CD14-positive monocyte (primary cell): ENCODE measurements at regions not wholly inside any gene's neighbourhood (a gene's known extent, or its start where the extent isn't known, plus 50 kb on each side); places are given as distances from the start of the nearest gene placed in this dataset.

Experiments used
- DNase-seq, 3 donors: peaks; one replicate each; pipeline ENCODE4 v3.0.0-alpha.2; 2011 to 2022
- H2AFZ ChIP-seq: 2 replicates; pipeline ENCODE4 v1.6.0; 2012; ENCODE audit warnings: mild to moderate bottlenecking, low read depth, low read length, inconsistent platforms; ENCODE audit not compliant: insufficient read depth, poor library complexity, severe bottlenecking
- H3K27ac ChIP-seq, 2 donors: 1 replicate in 1 of 2; 2 replicates in 1 of 2; pipeline ENCODE4 v1.5.1; 2012 to 2013; ENCODE audit warnings: low read length in 2 of 2, control low read depth in 1 of 2, inconsistent platforms in 1 of 2, low read depth in 1 of 2, mild to moderate bottlenecking in 1 of 2
- H3K27me3 ChIP-seq, 2 donors: one replicate each; pipeline versions ENCODE4 v1.6.0 to v1.6.1; 2011 to 2013; ENCODE audit warnings: low read length in 2 of 2; ENCODE audit not compliant: control insufficient read depth in 2 of 2, insufficient read depth in 2 of 2
- H3K36me3 ChIP-seq, 2 donors: replicated peaks in 1 of 2; 1 replicate in 1 of 2; 2 replicates in 1 of 2; pipeline versions ENCODE4 v1.5.1 to v1.6.1; 2012 to 2013; ENCODE audit warnings: low read length in 2 of 2, control low read depth in 1 of 2, inconsistent platforms in 1 of 2, mild to moderate bottlenecking in 1 of 2; ENCODE audit not compliant: insufficient read depth in 2 of 2, control insufficient read depth in 1 of 2
- H3K4me1 ChIP-seq, 2 donors: 1 replicate in 1 of 2; 2 replicates in 1 of 2; pipeline versions ENCODE4 v1.5.1 to v1.6.1; 2012 to 2013; ENCODE audit warnings: low read length in 2 of 2, control low read depth in 1 of 2, inconsistent platforms in 1 of 2, mild to moderate bottlenecking in 1 of 2, moderate library complexity in 1 of 2; ENCODE audit not compliant: insufficient read depth in 2 of 2, control insufficient read depth in 1 of 2
- H3K4me2 ChIP-seq: replicated peaks from 2 replicates; pipeline ENCODE3; 2012; ENCODE audit warnings: low read length, moderate library complexity, mild to moderate bottlenecking; ENCODE audit not compliant: poor library complexity, severe bottlenecking; ENCODE audit errors: extremely low read depth
- H3K4me3 ChIP-seq, 3 experiments: fragments of 200-600 bp in 1 of 3; sonication (generic) in 1 of 3; replicated peaks in 1 of 3; 1 replicate in 2 of 3; 2 replicates in 1 of 3; pipeline ENCODE4 v1.5.1; 2011 to 2013; ENCODE audit warnings: low read length in 3 of 3, mild to moderate bottlenecking in 3 of 3, control low read depth in 2 of 3, low read depth in 2 of 3, inconsistent platforms in 1 of 3, moderate library complexity in 1 of 3
- H3K79me2 ChIP-seq: 2 replicates; pipeline ENCODE4 v1.6.0; 2012; ENCODE audit warnings: mild to moderate bottlenecking, control low read depth, inconsistent platforms, low read length, moderate library complexity; ENCODE audit not compliant: insufficient read depth
- H3K9ac ChIP-seq: 2 replicates; pipeline ENCODE4 v1.6.0; 2017; ENCODE audit warnings: low read length, mild to moderate bottlenecking; ENCODE audit not compliant: insufficient read depth, poor library complexity, severe bottlenecking
- H3K9me3 ChIP-seq, 2 donors: replicated peaks in 1 of 2; 1 replicate in 1 of 2; 2 replicates in 1 of 2; pipeline versions ENCODE4 v1.5.1 to v1.6.1; 2012 to 2013; ENCODE audit warnings: low read length in 2 of 2, control low read depth in 1 of 2; ENCODE audit not compliant: control insufficient read depth in 1 of 2, insufficient read depth in 1 of 2
- H4K20me1 ChIP-seq: 2 replicates; pipeline ENCODE4 v1.6.0; 2012; ENCODE audit warnings: mild to moderate bottlenecking, low read length, control low read depth, moderate library complexity; ENCODE audit not compliant: insufficient read depth
- H3K27ac Mint-ChIP-seq, 7 donors: one replicate each; pipeline ENCODE4 v1.8.0; 2020; ENCODE audit warnings: mild to moderate bottlenecking in 7 of 7, mixed read lengths in 7 of 7, moderate library complexity in 6 of 7, inconsistent platforms in 2 of 7
- H3K27me3 Mint-ChIP-seq, 3 donors: one replicate each; pipeline ENCODE4 v1.8.0; 2021 to 2022; ENCODE audit warnings: low read depth in 3 of 3, mild to moderate bottlenecking in 3 of 3, mixed read lengths in 3 of 3, moderate library complexity in 3 of 3, inconsistent platforms in 1 of 3
- H3K36me3 Mint-ChIP-seq, 2 donors: one replicate each; pipeline ENCODE4 v1.8.0; 2020; ENCODE audit warnings: mixed read lengths in 2 of 2, inconsistent platforms in 1 of 2, mild to moderate bottlenecking in 1 of 2
- H3K4me1 Mint-ChIP-seq: one replicate; pipeline ENCODE4 v1.8.0; 2020; ENCODE audit warnings: mild to moderate bottlenecking, mixed read lengths
- H3K4me3 Mint-ChIP-seq, 2 donors: one replicate each; pipeline ENCODE4 v1.8.0; 2020; ENCODE audit warnings: mild to moderate bottlenecking in 2 of 2, mixed read lengths in 2 of 2, moderate library complexity in 1 of 2
- H3K9me3 Mint-ChIP-seq, 7 donors: one replicate each; pipeline ENCODE4 v1.8.0; 2020 to 2022; ENCODE audit warnings: mixed read lengths in 7 of 7, mild to moderate bottlenecking in 6 of 7, moderate library complexity in 6 of 7, inconsistent platforms in 2 of 7
- WGBS: methylation state at CpG from one replicate; pipeline ENCODE4 v1.1.5; 2013; ENCODE audit warnings: missing lambda C conversion rate; ENCODE audit not compliant: insufficient coverage; 5-methylcytosine and 5-hydroxymethylcytosine counted together
- intact Hi-C, 2 donors: fragments of 100-400 bp; cut with micrococcal nuclease; formaldehyde crosslinking; loops; one replicate each; pipeline versions ENCODE4 v1.15.0 to v1.15.1; 2023
- TF ChIP-seq, protein P1 (sequence below): fragments of 200-600 bp; IDR thresholded peaks from one replicate; pipeline ENCODE4 v1.8.0; 2022; ENCODE audit warnings: antibody characterized with exemption, mild to moderate bottlenecking

DNA sequence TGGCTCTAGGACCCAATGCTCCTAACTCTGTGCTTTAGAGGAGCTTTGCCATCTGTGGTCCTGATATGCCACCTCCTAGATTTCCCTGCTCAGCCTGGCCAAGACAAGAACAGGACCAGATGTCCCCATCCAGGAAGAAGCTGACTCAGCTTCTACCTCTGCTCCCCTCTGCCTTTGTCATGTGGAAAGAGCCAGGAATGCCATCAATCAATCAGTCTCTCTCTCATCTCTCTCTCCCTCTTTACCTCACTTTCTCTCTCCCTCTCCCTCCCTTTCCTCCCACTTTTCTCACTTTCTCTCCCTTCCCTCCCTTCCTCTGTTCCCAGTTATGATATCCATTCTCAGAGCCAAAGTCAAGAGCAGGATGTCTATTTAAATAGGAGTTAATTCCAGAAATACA is 892.5 kb upstream of the TMEM132C start:
- no peaks in the 10 kb centered on the region for H3K79me2 ChIP-seq
- H3K27ac ChIP-seq, result no peak overlapping the region
- Mint-ChIP-seq H3K4me3 (no peak overlapping the region), H3K27me3 (peaks cover 1 to 3% (median 3%) of the 10 kb centered on the region in 3 donors), H3K27ac (peak overlapping the region in 1 of 7 donors; percentile 24), H3K9me3 (peaks cover 0 to 3% (median 0%) of the 10 kb centered on the region in 7 donors), H3K4me1 (no peaks in the 10 kb centered on the region), H3K36me3 (no peaks in the 10 kb centered on the region)
- H2AFZ ChIP-seq, result no peak overlapping the region
- TF ChIP-seq, protein P1, sequence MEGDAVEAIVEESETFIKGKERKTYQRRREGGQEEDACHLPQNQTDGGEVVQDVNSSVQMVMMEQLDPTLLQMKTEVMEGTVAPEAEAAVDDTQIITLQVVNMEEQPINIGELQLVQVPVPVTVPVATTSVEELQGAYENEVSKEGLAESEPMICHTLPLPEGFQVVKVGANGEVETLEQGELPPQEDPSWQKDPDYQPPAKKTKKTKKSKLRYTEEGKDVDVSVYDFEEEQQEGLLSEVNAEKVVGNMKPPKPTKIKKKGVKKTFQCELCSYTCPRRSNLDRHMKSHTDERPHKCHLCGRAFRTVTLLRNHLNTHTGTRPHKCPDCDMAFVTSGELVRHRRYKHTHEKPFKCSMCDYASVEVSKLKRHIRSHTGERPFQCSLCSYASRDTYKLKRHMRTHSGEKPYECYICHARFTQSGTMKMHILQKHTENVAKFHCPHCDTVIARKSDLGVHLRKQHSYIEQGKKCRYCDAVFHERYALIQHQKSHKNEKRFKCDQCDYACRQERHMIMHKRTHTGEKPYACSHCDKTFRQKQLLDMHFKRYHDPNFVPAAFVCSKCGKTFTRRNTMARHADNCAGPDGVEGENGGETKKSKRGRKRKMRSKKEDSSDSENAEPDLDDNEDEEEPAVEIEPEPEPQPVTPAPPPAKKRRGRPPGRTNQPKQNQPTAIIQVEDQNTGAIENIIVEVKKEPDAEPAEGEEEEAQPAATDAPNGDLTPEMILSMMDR, result no peak
- H3K9me3 ChIP-seq, result no peaks in the 10 kb centered on the region
- H4K20me1 ChIP-seq, result no peaks in the 10 kb centered on the region
- intact Hi-C loops, result no loop called here
- no peak overlapping the region for H3K9ac ChIP-seq
- no peak overlapping the region for H3K4me3 ChIP-seq
- H3K4me2 ChIP-seq, result no peak overlapping the region
- no peak for DNase-seq
- H3K36me3 ChIP-seq, result no peaks in the 10 kb centered on the region
- no peaks in the 10 kb centered on the region for H3K4me1 ChIP-seq
- H3K27me3 ChIP-seq, result no peaks in the 10 kb centered on the region

DNA sequence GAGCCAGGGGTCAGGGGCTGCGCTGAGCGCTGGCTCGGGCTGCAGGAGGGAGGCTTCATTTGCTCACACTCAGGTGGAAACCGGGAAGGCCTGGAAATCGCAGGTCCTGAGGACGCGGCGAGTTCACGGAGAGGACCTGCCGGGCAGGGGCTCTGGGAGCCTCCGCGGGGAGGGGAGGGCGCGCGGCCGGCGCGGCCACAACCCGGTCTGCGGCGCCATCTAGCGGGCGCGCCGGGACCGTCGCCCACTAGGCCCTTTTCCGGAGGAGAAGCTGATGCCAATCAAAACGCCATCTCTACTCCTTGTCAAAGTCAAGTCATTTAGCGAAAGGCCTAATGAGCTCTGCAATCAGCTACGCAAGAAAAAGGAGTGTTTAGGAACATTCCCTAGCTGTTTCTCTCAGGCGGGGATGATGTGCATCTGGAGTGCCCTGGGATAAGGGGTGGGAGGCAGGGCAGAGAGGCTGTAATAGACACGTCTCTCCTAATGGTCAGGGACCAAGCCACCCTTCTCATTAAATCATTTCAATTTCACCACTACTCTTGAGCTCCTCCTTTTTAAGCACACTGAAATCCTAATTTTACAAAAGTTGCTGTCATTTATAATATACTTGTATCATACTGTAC is 885.8 kb upstream of the TMEM132C start:
- Mint-ChIP-seq H3K27ac (no peak overlapping the region), H3K4me3 (no peak overlapping the region), H3K4me1 (no peaks in the 10 kb centered on the region), H3K9me3 (peaks cover 0 to 1% (median 0%) of the 10 kb centered on the region in 7 donors), H3K27me3 (peaks cover 5 to 8% (median 5%) of the 10 kb centered on the region in 3 donors), H3K36me3 (no peaks in the 10 kb centered on the region)
- peak overlapping the region; percentile 35 for H2AFZ ChIP-seq
- no peaks in the 10 kb centered on the region for H3K9me3 ChIP-seq
- H3K27me3 ChIP-seq, result no peaks in the 10 kb centered on the region
- 3% methylated on average over 29 of the region's 33 CpGs for WGBS
- H3K36me3 ChIP-seq, result no peaks in the 10 kb centered on the region
- H3K4me2 ChIP-seq, result no peak overlapping the region
- peak in 1 of 3 donors; percentile 1 for DNase-seq
- no peaks in the 10 kb centered on the region for H4K20me1 ChIP-seq
- no peaks in the 10 kb centered on the region for H3K4me1 ChIP-seq
- no peak overlapping the region for H3K4me3 ChIP-seq
- H3K79me2 ChIP-seq, result no peaks in the 10 kb centered on the region
- no peak overlapping the region for H3K9ac ChIP-seq
- intact Hi-C loops, result no loop called here
- no peak overlapping the region for H3K27ac ChIP-seq
- TF ChIP-seq, protein P1, result peak; percentile 67
